ENCODE measurements at regions not wholly inside any gene's neighbourhood (a gene's known extent, or its start where the extent isn't known, plus 50 kb on each side); places are given as distances from the start of the nearest gene placed in this dataset.

DNA sequence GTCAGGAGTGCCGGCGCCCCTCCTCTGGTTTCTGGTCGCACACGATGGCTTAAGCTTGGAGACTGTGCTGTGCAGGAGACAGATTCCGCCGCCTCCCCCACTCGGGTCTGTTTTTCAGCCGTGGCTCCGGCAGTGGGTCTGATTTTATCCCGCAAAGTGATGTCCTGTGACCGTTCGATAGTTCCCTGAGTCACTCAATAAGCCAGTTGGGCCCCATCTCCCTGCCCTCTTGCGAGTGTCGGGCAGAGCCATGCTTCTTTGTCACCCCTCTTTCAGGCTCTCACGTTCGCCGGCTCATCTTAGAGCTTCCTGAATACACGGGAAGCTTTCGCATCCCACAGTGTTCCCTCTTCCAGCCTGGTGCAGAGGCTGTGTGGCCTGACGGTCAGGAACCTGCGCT is 127.8 kb upstream of the RFLNA start:
- DNase-seq: no peak

DNA sequence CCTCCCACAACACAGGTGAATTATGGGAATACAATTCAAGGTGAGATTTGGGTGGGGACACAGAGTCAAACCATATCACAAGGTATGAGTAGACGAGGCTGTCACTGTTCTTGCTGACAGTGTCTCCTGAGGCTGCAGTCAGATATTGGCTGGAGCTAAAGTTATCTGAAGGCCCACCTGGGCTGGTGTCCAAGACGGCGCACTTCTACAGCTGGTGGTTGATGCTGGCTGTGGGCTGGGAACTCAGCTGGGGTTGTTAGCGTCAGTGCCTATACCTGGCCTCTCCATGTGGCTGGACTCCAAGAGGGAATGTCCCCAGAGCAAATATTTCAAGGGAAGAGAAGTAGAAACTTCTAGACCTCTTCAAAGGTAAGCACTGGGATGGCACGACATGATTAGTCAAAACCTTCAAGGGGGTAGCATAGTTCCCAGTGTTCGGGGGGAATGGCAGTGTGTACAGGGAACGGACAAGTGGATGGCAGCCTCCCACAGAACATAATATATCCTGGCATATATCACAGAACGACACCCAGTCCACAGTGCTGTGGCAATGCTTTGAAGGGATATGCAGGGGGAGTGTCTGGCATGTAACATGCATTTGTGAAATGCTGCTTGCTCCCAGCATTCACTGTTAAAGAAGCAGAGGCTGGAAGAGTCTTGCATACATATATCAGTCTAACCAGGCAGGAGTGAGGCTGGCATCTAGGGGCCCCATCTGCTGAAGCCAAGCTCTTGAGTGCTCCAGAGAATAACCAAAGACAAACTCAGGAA is 126.7 kb upstream of the RFLNA start:
- no peak for DNase-seq

DNA sequence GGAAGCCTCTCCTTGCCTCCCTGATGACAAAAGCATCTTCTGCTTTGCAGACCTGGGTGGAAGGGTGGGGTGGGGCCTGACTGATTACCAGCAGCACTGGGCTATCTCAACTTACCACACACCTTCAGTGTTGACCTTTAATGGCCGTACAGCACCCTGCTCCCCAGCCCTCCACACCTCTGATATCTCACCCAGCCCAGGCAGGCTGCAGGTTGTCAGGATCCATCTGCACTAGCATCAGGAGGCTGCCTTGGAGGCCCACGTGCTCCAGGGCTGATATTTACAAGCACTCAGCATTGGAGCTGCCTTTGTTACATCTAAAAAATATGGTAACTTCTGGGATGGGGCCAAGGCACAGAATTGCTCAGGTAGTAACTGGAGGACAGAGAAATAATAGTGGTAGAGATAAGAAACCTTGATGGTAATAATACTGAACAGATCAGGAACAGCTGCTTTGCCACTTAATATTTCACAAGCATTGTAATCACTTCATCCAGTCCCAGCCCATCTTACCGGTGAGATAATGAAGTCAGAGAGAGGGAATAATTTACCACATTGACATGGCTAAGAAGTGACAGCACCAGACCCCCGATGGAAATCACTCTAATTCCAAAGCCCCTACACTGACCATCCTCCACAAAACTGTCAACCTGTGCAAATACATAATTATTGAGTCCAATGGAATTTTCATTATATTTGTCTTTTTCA is 125.2 kb upstream of the RFLNA start:
- DNase-seq: no peak

DNA sequence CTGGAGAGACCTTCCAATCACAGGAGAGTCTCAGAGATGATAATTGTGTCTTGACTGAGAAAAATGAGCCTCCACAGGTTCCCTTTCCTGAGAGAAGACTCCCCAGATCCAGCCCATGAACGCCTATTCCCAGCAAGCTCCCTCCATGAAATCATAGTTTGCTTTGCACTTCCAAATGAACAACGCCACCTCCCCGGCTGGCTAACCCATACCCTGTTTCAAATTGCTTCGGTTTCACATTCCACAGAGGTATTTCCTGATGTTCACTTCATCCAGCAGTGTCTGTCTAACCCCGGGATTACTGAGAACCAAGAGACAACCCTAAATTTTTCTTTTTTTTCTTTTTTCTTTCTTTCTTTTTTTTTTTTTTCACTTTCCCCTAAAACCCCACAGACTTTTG is 124.1 kb upstream of the RFLNA start:
- DNase-seq: no peak

DNA sequence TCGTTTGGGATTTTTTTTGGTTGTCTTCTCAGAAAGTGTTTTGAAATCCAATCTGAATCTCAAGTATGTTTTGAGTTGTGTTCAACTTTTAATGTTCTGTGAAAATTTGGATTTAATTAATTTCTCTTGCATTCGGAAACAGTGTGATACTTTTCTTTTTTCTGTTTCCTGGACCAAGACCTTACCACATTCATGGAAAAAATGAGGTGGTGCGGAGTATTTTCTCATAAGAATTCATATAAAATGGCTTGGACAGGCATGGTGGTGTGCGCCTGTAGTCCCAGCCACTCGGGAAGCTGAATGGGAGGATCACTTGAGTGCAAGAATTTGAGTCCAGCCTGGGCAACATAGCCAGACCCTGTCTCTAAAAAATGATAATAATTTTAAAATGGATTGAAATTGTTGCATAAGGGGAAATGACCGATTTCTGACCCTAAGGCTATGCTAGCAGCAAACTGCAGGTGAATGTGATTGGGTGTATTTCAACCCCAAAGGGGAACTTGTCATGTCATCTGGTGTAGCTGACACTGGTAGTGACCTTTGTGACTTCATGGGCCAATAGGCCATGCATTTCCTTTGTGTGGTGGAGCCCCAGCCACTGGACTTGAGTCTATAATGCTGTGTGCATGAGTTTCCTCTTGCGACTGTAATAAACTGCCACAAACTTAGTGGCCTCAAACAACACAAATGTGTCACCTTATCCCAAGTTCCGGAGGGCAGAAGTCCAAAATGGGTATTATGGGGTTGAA is 123.5 kb upstream of the RFLNA start:
- DNase-seq: no peak

DNA sequence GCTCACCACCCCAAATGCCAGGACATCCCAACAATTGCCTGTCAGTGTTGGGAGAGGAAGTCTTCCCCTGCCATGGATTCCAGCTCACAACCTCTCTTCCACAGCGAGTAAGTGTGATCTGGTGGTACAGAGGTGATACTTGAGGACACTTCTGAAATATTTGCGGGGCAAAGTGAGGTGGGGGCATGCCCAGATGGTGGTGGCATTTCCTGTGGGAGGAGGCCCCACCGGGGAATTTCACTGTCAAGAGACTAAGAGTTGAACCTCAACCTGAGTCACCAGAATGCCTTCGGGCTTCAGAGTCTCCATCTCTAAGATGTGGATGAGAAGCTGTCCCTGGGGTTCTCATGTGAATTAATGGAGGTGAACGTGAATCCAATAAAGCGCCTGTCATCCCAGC is 122.3 kb upstream of the RFLNA start:
- no peak for DNase-seq

DNA sequence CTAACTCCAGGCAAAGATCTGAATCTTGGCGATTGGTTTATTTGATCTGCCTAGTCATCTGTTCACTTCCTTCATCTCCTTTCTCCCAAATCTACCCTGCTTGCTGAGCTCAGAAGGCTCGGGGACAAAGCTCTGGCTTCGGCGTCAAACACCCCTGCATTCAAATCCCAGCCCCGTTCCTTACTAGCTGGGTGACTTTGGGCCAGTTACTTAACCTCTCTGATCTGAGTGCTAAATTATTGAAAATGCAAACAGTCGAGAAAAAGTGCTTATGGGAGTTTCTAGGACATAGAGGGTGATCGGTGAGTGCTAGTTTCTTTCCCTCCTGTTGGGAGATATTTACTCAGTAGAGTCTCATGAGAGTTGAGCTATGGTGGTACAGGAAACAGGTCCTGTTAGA is 121.2 kb upstream of the RFLNA start:
- DNase-seq: no peak

DNA sequence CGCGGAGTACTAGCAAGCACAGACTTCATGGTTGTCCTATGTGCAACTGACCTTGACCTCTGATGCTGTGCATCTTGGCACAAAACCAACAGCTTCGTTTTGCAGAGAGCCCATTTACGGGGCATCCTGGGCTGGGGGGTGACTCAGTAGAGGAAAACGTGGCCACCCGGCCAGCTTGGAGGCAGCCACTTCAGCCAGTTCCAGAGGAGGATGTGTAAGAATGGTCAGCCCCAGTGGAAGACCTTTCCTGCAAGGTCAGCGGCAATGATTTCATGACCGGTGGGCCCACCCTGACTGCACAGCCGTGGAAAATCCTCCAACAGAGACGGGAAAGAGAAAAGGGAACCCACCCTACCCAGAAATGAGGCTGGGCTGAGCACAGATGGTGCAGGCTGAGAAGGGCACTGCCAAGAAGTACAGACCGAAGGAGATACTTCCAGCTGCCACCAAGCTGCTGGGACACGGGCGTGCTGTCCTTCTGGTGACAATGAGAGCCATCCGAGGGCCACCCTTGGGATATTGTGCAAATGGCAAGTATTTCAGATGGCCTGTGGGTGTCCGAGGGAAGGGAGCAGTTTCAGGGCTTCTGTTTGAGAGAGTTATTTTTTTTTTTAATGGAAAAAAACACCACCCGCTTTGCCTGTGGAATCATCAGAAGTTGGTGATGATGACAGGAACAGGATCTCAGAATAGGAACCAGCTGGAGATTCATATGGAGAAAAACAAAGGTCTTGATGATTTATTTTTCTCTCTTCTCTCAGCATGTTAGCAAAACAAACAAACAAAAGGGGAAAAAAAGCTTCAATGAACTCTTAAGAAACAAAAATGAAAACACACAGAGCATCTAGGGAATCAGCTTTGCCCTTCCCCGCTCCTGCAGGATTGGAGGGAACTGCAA is 120.2 kb upstream of the RFLNA start:
- DNase-seq: no peak

DNA sequence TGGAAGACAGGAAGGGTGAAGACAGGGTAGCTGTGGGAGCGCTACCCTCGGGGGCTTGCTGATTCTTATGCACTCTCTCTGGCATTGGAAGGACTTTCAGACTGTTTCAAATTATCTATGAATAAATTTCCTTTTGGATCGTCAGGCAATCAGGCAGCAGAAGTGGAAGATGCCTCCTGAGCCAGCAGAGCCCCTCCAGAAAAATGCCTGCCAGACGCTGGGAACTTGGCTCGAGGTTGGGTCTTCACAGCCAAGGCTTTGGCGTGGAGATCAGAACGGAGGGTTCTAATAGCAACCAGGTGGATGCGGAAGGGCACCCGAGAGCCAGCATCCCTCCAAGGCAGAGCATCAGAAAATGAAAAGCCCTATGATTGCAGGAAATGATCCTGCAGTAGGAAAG is 119.2 kb upstream of the RFLNA start:
- no peak for DNase-seq

DNA sequence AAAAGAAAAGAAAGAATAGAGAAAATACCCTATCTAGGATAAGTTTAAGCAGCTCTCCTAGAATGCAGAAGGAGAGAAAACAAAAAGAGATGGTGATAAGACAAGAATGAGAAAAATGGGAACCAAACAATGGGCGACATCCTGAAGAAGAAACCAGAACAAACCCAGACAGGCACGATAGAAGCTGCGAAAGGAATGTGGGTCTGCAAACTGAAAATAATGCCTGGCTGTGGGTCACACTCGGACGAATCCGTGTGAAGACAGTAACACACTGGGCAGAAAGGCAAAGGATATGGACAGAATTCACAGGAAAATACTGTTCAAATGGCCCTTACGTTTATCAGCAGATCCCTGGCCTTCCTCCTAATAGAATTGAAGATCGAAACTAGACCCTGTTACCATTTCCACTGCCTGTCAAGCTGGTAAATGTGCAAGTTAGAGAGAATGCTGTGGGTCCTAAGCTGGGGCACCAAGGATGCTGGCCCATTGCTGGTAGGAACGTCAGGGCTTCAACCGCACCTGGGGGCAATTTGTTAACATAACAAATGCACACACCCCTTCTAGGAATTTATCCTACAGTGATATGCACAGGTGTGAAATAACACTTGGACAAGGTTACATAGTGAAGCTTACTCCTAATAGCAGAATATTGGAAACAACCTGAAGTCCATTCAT is 117.5 kb upstream of the RFLNA start:
- no peak for DNase-seq

DNA sequence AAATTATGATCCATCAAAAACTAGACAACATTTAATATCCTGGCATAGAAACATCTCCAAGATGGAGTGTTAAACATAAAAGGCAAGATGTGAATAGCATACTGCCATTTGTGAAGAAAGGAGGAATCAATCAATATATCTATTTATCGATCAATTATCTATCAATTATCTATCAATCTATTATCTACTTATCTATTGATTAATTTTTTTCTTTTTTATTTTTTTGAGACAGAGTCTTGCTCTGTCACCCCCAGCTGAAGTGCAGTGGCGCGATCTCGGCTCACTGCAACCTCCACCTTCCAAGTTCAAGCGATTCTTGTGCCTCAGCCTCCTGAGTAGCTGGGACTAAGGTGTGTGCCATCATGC is 117.0 kb upstream of the RFLNA start:
- DNase-seq: no peak

DNA sequence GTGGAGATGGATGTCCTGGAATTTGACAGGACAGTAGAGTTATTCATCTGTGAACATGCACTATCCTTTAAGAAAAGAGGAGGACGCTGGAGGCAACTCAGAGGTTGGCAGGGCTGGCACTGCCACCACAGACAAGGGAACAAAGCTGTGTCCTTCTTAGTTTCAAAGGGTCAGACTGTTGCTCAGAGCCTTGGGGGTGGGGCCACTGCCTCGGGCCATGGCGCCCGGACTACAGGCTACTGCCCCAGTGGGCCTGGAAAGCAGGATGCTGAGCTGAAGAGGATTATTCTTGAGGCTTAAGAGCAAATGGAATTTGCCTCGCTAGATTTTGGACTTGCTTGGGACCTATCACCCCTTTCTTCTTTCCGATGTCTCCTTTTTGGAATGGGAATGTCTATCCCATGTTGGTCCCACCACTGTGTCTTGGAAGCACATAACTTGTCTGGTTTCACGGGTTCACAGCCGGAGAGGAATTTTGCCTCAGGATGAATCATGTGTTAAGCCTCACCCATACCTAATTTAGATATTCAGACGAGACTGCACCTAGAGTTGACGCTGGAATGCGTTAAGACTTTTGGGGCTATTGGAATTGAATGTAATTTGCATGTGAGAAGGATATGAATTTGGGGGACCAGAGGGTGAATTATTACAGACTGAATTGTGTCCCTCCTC is 114.8 kb upstream of the RFLNA start:
- no peak for DNase-seq

DNA sequence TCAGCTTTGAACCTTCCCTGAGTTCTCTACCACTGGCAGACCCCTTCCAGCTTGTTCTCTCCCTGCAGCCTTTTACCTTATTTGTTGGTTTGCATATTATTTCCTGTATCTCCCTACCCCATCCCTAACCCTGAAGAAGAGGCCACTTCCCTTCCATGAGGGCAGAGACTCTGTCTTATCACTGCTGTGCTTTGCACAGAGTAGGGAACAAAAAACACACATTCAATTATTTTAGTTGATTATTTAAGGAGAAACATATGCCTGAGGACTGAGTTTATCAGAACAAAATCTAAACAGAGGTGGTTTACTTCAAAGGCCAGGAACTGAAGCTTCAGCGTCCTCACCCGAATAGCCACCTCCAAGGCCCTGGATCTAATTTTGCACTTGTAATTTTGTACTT is 111.7 kb upstream of the RFLNA start:
- no peak for DNase-seq

DNA sequence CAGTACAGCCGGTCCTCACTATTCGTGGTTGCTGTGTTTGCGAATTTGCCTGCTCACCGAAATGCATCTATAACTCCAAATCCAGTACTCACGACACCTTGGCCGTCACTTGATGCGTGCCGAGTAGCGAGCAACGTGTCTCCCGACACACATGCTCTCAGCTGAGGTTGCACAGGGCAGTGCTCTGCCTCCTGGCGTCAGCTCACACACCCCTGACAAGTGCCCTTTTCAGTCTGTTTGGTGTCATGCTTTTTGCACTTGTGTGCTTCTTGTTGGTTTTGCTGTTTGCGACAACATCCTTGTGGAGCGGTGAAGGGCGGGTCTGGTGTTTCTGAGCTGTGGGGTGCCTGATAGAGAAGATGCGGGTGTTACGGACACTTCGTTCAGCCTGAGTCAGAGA is 110.4 kb upstream of the RFLNA start:
- no peak for DNase-seq

DNA sequence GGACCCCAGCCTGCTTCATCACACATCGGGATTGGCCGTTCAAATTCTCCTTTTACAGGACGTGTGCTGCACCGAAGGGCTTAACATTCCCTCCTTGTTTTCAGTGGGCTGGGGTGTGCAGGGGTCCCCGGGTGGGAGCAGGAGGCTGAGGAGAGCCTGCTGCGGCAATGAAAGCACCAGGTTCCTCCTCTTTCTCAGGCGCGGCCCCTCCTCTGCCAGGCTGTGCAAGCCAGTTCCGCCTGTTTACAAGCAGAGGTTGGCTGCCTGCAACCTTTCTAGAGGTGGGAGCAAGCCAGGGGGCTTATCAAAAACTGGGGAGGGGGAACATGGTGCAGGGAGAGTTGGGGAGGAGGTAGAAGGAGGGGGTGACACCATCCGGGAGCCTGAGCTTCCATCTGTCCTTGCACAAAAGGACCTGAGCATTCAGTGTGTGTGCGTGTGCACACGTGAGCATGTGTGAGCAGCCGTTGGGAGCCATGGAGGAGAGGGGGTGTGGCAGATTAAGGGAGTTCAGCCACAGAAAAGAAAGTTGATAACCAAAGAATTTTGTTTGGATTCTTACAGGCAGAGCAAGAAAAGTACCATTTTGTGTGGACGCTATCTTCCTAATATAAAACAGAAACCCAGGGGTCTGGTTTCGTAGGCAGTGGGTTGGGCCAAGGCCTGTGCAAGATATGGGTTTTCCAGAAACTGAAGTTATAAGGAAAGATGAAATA is 108.8 kb upstream of the RFLNA start:
- no peak for DNase-seq

DNA sequence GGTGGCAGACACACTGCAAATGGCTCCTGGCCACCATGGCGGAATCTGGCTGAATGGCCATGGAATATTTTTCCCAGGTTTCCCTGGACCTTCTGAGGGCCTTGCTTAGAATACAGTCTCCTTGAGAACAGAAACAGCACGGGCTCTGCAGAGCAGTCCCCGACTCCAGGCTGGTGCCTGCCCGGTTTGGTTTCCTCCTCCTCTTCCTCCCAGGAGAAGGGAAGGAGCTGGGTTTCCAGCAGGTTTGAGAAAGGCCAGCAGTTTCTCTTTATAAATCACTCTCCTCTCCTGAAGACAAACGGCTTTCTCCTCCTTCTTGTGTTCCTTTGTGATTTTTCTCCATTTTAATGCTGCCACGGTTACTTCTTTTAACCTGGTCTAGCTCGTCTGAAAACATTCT is 106.8 kb upstream of the RFLNA start:
- no peak for DNase-seq

DNA sequence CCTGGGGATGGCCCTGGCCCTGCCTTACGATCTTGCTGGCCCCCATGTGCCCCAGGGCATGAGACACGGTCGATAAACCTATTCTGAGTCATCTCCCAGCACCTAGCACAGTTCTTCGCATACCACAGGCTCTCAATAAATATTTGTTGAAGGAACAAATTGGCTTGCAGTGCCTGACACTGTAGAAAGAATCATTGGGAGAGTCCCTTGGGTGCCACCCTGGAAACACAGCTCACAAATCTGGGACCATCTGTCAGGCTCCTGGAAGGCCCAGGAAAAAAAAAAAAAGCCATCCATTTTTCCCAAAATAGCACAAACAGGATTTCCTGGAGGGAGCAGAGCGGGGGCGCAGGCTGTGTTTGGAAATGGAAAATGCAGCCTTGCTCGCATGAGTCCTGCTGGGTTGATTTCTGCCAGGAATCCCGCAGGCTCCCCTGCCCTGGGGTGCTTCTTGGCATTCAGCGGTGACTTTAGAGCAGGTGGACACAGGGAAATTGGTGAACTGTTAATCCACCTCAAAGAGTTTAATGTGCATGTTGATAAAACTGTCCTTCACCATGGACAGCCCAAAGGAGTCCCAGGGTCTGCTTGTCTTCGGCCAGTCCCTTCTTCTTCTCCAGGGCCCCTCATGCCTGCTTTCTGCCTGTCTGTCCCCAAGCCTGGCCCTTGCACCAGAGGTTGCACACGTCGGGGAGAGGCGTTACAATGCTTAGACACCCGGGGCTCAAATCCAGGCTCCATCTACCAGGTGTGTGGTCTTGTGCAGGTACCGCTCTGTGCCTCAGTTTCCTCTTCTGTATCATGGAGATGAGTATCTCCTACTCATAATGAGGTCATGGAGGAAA is 106.1 kb upstream of the RFLNA start:
- DNase-seq: no peak

DNA sequence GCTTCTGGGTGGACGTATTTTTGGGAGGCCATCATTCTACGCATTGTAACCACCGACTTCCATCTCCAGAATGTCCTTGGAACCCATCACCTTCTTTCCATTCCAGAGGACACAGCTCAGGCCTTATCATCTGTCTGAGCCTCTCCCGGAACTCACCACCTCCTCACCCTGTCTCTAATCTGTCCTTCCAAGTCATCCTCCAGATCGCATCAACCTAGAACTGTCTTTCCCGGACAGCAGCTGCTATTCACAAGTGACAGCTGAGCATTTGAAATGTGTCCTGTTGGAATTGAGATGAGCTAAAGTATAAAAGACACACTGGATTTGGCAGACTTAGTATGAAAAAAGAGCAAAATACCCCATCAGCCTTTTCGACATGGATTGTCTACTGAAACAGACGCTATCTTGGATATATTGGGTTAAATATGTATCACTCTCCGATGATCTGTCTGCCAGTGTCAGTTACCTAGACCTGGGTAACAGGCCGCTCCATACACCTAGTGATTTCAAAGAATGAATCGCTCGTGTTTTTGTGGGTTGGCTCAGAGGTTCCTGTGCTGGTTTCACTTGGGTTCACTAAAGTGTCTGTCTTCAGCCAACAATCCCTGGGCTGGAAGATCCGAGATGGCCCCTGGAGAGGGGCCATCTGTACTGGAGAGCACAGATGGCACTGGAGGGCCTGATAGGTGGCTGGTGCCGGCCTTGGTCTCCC is 104.4 kb upstream of the RFLNA start:
- no peak for DNase-seq

DNA sequence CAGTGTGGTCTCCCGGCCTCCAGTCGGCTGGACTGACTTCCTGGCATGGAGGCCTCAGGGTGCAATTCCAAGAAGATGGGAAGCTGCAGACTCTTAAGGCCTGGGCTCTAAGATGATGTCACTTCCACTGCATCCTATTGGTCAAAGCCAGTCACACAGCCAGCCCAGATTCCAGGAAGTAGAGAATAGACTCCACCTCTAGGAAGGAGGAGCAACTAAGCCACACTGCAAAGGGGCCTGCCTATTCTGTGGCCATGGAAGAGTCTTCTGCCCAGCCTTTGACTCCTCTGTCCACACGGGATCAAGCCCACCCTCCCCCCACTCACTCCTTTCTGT is 103.9 kb upstream of the RFLNA start:
- no peak for DNase-seq

DNA sequence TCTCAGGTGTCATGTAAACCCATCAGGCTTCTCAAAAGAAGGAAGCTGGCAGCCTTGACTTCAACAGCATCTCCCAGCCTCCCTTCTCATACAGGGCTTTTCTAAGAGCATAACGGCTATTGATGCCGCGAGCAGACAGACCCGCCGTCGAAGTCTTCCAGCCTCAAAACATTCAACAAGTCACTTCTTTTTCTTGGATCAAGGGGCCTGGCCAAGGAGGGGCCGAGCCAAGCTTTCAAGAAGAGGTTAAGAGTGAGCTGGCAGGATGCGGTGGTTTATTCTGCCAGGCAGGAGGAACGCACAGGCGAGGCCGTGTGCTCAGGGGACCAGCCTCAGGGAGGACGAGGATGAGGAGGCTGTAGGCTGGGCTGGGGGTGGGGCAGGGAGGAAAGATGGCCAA is 102.9 kb upstream of the RFLNA start:
- DNase-seq: no peak

Measured in GDM1 (cell line).